ENCODE measurements at regions not wholly inside any gene's neighbourhood (a gene's known extent, or its start where the extent isn't known, plus 50 kb on each side); places are given as distances from the start of the nearest gene placed in this dataset.

DNA sequence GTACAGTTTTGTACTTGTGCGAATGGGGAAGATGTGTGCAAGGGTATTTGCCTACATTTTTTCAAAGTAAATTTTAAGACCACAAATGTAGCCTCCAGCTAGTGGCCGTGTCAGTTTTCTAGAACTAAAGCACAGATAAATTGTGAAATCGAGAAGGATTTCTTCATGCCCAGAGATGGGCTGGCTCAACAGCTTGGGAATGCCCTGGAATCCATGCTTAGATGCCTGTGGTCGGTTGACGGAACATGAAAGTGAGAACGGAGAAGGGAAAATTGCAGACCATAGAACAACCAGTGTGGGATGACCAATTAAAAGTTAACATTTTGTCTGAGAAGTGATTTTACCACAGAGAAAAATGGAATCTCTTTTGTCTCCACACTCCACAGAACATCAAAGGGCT lies 73.2 kb upstream of the VCX2 start (continued):
- TF ChIP-seq BRCA1 (IDR thresholded peaks at IDR 0.05; ENCODE audit: low read depth, low read length) (no peak), POLR2A (IDR thresholded peaks at IDR 0.05; ENCODE audit: control extremely low read depth in 1 of 2, low read depth in 2 of 2, low read length in 2 of 2) (no peak), CHD1 (IDR thresholded peaks at IDR 0.05; ENCODE audit: low read depth, low read length) (no peak), POLR2AphosphoS5 (IDR thresholded peaks at IDR 0.05; ENCODE audit: low read depth, low read length) (no peak), CBX5 (IDR thresholded peaks at IDR 0.05; ENCODE audit: low read depth, low read length) (no peak)
